HEK293T (cell line): ENCODE measurements at regions not wholly inside any gene's neighbourhood (a gene's known extent, or its start where the extent isn't known, plus 50 kb on each side); places are given as distances from the start of the nearest gene placed in this dataset.

Experiments
- CTCF ChIA-PET: fragments of 350-600 bp; formaldehyde crosslinking; extraction: SDS; loops from one replicate; lab custom pipeline; 2021; ENCODE audit warnings: antibody characterized with exemption, inconsistent platforms; lab: Yijun Ruan, JAX
- POLR2A ChIA-PET: fragments of 350-600 bp; formaldehyde crosslinking; extraction: SDS; loops from one replicate; lab custom pipeline; 2020; ENCODE audit warnings: antibody characterized with exemption, inconsistent platforms; lab: Yijun Ruan, JAX
- DNase-seq: peaks from one replicate; pipeline ENCODE4 v3.0.0; 2012; ENCODE audit warnings: mixed read lengths; ENCODE audit errors: extremely low spot score
- ARNT ChIP-seq: fragments of 450-650 bp; IDR thresholded peaks from 2 replicates; pipeline ENCODE4 v1.6.1; 2017; ENCODE audit warnings: mild to moderate bottlenecking
- BHLHE40 ChIP-seq: fragments of 450-650 bp; IDR thresholded peaks from 2 replicates; pipeline ENCODE4 v1.6.1; 2016; ENCODE audit warnings: mild to moderate bottlenecking, moderate library complexity, borderline replicate concordance
- CTBP1 ChIP-seq: fragments of 450-650 bp; IDR thresholded peaks from 2 replicates; pipeline ENCODE4 v1.6.1; 2016; ENCODE audit warnings: borderline replicate concordance
- ELF4 ChIP-seq: fragments of 450-650 bp; IDR thresholded peaks from 2 replicates; pipeline ENCODE4 v1.6.1; 2017; ENCODE audit warnings: antibody characterized with exemption
- FOXA1 ChIP-seq: fragments of 450-650 bp; IDR thresholded peaks from 2 replicates; pipeline ENCODE4 v1.6.1; 2016; ENCODE audit warnings: mild to moderate bottlenecking
- FOXK2 ChIP-seq: fragments of 450-650 bp; IDR thresholded peaks from 2 replicates; pipeline ENCODE4 v1.6.1; 2016; ENCODE audit warnings: mild to moderate bottlenecking
- FOXM1 ChIP-seq: fragments of 450-650 bp; IDR thresholded peaks from 2 replicates; pipeline ENCODE4 v1.6.1; 2017; ENCODE audit warnings: mild to moderate bottlenecking, borderline replicate concordance
- HDGF ChIP-seq: fragments of 450-650 bp; IDR thresholded peaks from 2 replicates; pipeline ENCODE4 v1.6.1; 2017; ENCODE audit warnings: antibody characterized with exemption, borderline replicate concordance
- L3MBTL2 ChIP-seq: fragments of 450-650 bp; conservative IDR thresholded peaks from 2 replicates; pipeline ENCODE4 v1.6.1; 2016; ENCODE audit warnings: mild to moderate bottlenecking
- LEF1 ChIP-seq: fragments of 450-650 bp; IDR thresholded peaks from 2 replicates; pipeline ENCODE4 v1.6.1; 2017; ENCODE audit warnings: mild to moderate bottlenecking, borderline replicate concordance
- NFRKB ChIP-seq: fragments of 450-650 bp; IDR thresholded peaks from 2 replicates; pipeline ENCODE4 v1.6.1; 2016; ENCODE audit warnings: mild to moderate bottlenecking, moderate library complexity
- PKNOX1 ChIP-seq: fragments of 450-650 bp; IDR thresholded peaks from 2 replicates; pipeline ENCODE4 v1.6.1; 2016
- SP1 ChIP-seq: fragments of 450-650 bp; IDR thresholded peaks from 2 replicates; pipeline ENCODE4 v1.6.1; 2017
- SUZ12 ChIP-seq: fragments of 450-650 bp; IDR thresholded peaks from 2 replicates; pipeline ENCODE4 v1.6.1; 2016; ENCODE audit warnings: mild to moderate bottlenecking
- TARDBP ChIP-seq: fragments of 450-650 bp; IDR thresholded peaks from 2 replicates; pipeline ENCODE4 v1.6.1; 2016
- ZNF384 ChIP-seq: fragments of 450-650 bp; IDR thresholded peaks from 2 replicates; pipeline ENCODE4 v1.6.1; 2016

- no peak for DNase-seq
- ChIA-PET CTCF (no interaction called here), POLR2A (no interaction called here)
- TF ChIP-seq CTBP1 (no peak), FOXA1 (no peak), ZNF384 (no peak), PKNOX1 (no peak), ELF4 (no peak), NFRKB (no peak), FOXK2 (no peak), BHLHE40 (no peak), HDGF (no peak), LEF1 (no peak), SP1 (no peak), L3MBTL2 (no peak), FOXM1 (no peak), ARNT (no peak), TARDBP (no peak), SUZ12 (no peak)
Measured at GRCh38 chr9:99678566-99678965, 143.1 kb upstream of the NR4A3 start.

DNA sequence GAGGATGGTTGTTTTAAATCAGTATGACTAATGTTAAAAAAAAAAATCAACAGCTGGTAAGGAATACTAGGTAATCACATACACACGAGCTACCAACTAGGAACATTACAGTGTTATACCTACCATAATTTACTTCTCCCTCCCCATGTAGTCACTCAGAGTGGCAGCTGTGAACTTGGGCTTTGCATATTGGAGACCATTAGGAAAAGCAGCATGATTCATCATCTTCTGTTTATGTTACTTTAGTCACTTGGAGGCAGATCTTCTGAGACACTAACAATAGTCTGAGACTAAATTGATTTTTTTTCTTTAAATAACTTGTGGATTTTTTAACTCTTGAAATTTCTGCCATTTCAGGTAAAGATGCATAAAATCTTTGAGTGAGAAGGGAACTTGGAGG, 141.5 kb upstream of the NR4A3 start:
- ChIA-PET CTCF (no interaction called here), POLR2A (no interaction called here)
- no peak for DNase-seq
- TF ChIP-seq NFRKB, result no peak
- TF ChIP-seq PKNOX1, result no peak
- TF ChIP-seq TARDBP, result no peak
- no peak for TF ChIP-seq SP1
- TF ChIP-seq SUZ12, result no peak
- no peak for TF ChIP-seq FOXK2
- TF ChIP-seq LEF1, result no peak

DNA sequence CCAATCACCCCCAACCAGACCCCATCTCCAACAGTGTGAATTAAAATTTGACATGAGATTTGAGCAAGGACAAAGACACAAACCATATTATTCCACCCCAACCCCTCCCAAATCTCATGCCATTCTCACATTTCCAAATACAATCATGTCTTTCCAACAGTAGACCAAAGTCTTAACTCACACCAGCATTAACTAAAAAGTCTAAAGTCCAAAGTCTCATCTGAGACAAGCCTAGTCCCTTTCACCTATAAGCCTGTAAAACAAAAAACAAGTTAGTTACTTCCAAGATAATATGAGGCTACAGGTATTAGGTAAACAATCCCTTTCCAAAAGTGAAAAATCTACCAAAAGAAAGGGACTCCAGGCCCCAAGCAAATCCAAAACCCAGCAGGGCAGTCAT, 140.6 kb upstream of the NR4A3 start:
- no peak for DNase-seq
- ChIA-PET CTCF (no interaction called here), POLR2A (no interaction called here)
- TF ChIP-seq FOXK2 (no peak), ZNF384 (no peak), ARNT (no peak), NFRKB (no peak), FOXM1 (no peak), HDGF (no peak), TARDBP (no peak), BHLHE40 (no peak), ELF4 (no peak), LEF1 (no peak), CTBP1 (no peak)

GRCh38 chr9:99682378-99682777, 139.3 kb upstream of the NR4A3 start:
- no peak for DNase-seq
- POLR2A ChIA-PET, result no interaction called here
- CTCF ChIA-PET, result no interaction called here
- no peak for TF ChIP-seq FOXA1
- TF ChIP-seq LEF1, result no peak
- TF ChIP-seq HDGF, result no peak
- no peak for TF ChIP-seq FOXM1
- TF ChIP-seq CTBP1, result no peak
- no peak for TF ChIP-seq L3MBTL2
- no peak for TF ChIP-seq TARDBP
- TF ChIP-seq SP1, result no peak
- TF ChIP-seq SUZ12, result no peak
- TF ChIP-seq BHLHE40, result no peak
- no peak for TF ChIP-seq ARNT
- no peak for TF ChIP-seq NFRKB
- TF ChIP-seq ZNF384, result no peak

DNA sequence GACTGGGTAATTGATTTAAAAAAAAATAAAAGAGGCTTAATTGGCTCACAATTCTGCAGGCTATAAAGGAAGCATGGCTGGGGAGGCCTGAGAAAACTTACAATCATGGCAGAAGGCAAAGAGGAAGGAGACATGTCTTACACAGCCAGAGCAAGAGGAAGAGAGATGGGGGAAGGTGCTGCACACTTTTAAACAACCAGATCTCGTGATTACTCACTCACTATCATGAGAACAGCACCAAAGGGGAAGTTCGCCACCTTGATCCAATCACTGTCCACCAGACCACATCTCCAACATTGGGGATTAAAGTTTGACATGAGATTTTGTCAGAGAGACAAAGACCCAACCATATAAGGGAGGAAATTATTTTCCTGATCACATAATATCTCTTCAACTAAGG, 138.8 kb upstream of the NR4A3 start:
- ChIA-PET POLR2A (no interaction called here), CTCF (no interaction called here)
- no peak for DNase-seq
- TF ChIP-seq TARDBP (no peak), SUZ12 (no peak), PKNOX1 (no peak), L3MBTL2 (no peak), FOXM1 (no peak)

- TF ChIP-seq NFRKB (no peak), SUZ12 (no peak), HDGF (no peak), SP1 (no peak), FOXA1 (no peak), ARNT (no peak), ELF4 (no peak), FOXK2 (no peak), CTBP1 (no peak), L3MBTL2 (no peak), LEF1 (no peak), PKNOX1 (no peak)
- CTCF ChIA-PET, result interaction anchor here (0.7 kb wide), 1 partner anchor 140 kb away, joined by 5 read pairs; no protein-coding TSS in a partner anchor
- POLR2A ChIA-PET, result no interaction called here
- no peak for DNase-seq
Measured at GRCh38 chr9:99690573-99690972, 131.1 kb upstream of the NR4A3 start.
